ENCODE measurements at regions not wholly inside any gene's neighbourhood (a gene's known extent, or its start where the extent isn't known, plus 50 kb on each side); places are given as distances from the start of the nearest gene placed in this dataset.

GRCh38 chr3:76652524-76652923 lies 387.4 kb upstream of the ROBO2 start:
- no peak for DNase-seq (ENCODE audit: extremely low spot score)
- 89% methylated on average over 1 of the region's 1 CpG for WGBS
- Histone ChIP-seq H3K27me3 (no peaks in the 10 kb centered on the region), H3K4me1 (no peaks in the 10 kb centered on the region), H3K36me3 (no peaks in the 10 kb centered on the region), H3K4me3 (no peak overlapping the region), H3K27ac (replicated peaks in 1 of 4) (no peak overlapping the region), H3K9me3 (no peaks in the 10 kb centered on the region)
- no peak for TF ChIP-seq POLR2A (IDR thresholded peaks at IDR 0.05; ENCODE audit: low read depth)
- no peak for TF ChIP-seq EP300 (IDR thresholded peaks at IDR 0.05)
- no peak for TF ChIP-seq CTCF (IDR thresholded peaks at IDR 0.05)
- TF ChIP-seq POLR2AphosphoS5 (IDR thresholded peaks at IDR 0.05) = no peak
- intact Hi-C loops (cut with DNase I) = no loop called here

GRCh38 chr3:76653640-76654251 lies 386.2 kb upstream of the ROBO2 start:
- DNase-seq (ENCODE audit: extremely low spot score) = no peak
- TF ChIP-seq POLR2A (IDR thresholded peaks at IDR 0.05; ENCODE audit: low read depth) (no peak), POLR2AphosphoS5 (IDR thresholded peaks at IDR 0.05) (no peak), CTCF (IDR thresholded peaks at IDR 0.05) (no peak), EP300 (IDR thresholded peaks at IDR 0.05) (no peak)
- Histone ChIP-seq H3K27ac (replicated peaks in 1 of 4) (no peak overlapping the region), H3K9me3 (no peaks in the 10 kb centered on the region), H3K36me3 (no peaks in the 10 kb centered on the region), H3K4me3 (no peak overlapping the region), H3K4me1 (no peaks in the 10 kb centered on the region), H3K27me3 (no peaks in the 10 kb centered on the region)
- intact Hi-C loops (cut with DNase I) = no loop called here
- 81% methylated on average over 6 of the region's 6 CpGs for WGBS

- no peaks in the 10 kb centered on the region for H3K27me3 ChIP-seq
- no peak for DNase-seq (ENCODE audit: extremely low spot score)
- intact Hi-C loops (cut with DNase I) = no loop called here
- no peak overlapping the region for H3K4me3 ChIP-seq
- WGBS = 73% methylated on average over 4 of the region's 4 CpGs
- H3K4me1 ChIP-seq = no peaks in the 10 kb centered on the region
- TF ChIP-seq CTCF (IDR thresholded peaks at IDR 0.05) = no peak
- no peak for TF ChIP-seq POLR2AphosphoS5 (IDR thresholded peaks at IDR 0.05)
- TF ChIP-seq EP300 (IDR thresholded peaks at IDR 0.05) = no peak
- no peak for TF ChIP-seq POLR2A (IDR thresholded peaks at IDR 0.05; ENCODE audit: low read depth)
- no peak overlapping the region for H3K27ac ChIP-seq (replicated peaks in 1 of 4)
- H3K9me3 ChIP-seq = no peaks in the 10 kb centered on the region
- H3K36me3 ChIP-seq = no peaks in the 10 kb centered on the region
These were observed 383.3 kb upstream of the ROBO2 start for GRCh38 chr3:76656531-76657070.

GRCh38 chr3:76657909-76658308 lies 382.0 kb upstream of the ROBO2 start:
- H3K36me3 ChIP-seq = no peaks in the 10 kb centered on the region
- no peaks in the 10 kb centered on the region for H3K9me3 ChIP-seq
- TF ChIP-seq POLR2A (IDR thresholded peaks at IDR 0.05; ENCODE audit: low read depth) (no peak), CTCF (IDR thresholded peaks at IDR 0.05) (no peak), POLR2AphosphoS5 (IDR thresholded peaks at IDR 0.05) (no peak), EP300 (IDR thresholded peaks at IDR 0.05) (no peak)
- H3K4me1 ChIP-seq = no peaks in the 10 kb centered on the region
- no peak overlapping the region for H3K4me3 ChIP-seq
- H3K27me3 ChIP-seq = no peaks in the 10 kb centered on the region
- 95% methylated on average over 5 of the region's 5 CpGs for WGBS
- H3K27ac ChIP-seq (replicated peaks in 1 of 4) = no peak overlapping the region
- intact Hi-C loops (cut with DNase I) = no loop called here
- DNase-seq (ENCODE audit: extremely low spot score) = no peak

All from esophagus muscularis mucosa (tissue), 4 donors.